Limb (tissue), 2 donors: ENCODE measurements at regions not wholly inside any gene's neighbourhood (a gene's known extent, or its start where the extent isn't known, plus 50 kb on each side); places are given as distances from the start of the nearest gene placed in this dataset.
"Not testable (repeated sequence)": the region's sequence is repeated elsewhere in the genome, so short reads cannot be mapped to it uniquely, and the experiment has no call there.

ENCODE experiments used
- DNase-seq, 2 donors: peaks; one replicate each; pipeline ENCODE4 v3.0.0-alpha.2; 2016; ENCODE audit errors: extremely low spot score in 2 of 2

DNA sequence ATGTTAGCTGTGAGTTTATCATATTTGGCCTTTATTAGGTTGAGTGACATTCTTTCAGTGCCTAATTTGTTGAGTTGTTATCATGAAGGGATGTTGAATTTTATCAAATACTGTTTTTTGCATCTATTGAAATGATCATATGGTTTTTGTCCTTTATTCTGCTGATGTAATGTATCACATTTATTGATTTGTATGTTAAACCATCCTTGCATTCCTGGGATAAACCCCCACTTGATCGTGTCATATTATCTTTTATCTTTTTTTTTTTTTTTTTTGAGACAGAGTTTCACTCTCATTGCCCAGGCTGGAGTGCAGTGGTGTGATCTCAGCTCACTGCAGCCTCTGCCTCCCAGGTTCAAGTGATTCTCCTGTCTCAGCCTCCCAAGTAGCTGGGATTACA, 51.9 kb upstream of the MFGE8 start:
- not testable (repeated sequence) for DNase-seq

DNA sequence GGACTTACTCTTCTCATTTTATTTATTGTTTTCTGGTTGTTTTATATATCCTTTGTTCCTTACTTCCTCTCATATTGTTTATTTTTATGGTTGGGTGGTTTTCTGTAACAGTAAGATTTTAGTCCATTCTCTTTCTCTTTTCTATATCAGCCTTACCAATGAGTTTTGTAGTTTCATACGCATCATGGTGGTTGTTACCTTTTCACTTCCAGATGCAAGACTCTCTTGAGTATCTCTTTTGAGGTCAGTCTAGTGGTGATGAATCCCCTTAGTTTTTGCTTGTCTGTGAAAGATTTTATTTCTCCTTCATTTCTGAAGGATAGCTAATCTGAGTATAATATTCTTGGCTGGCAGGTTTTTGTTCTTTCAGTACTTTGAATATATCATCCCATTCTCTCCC, 57.1 kb upstream of the MFGE8 start:
- no peak for DNase-seq

GRCh38 chr15:88974392-88974791, 61.2 kb upstream of the MFGE8 start:
- no peak for DNase-seq

- no peak for DNase-seq
Measured at GRCh38 chr15:88975891-88976290, 62.7 kb upstream of the MFGE8 start.

- no peak for DNase-seq
Measured at GRCh38 chr15:88976656-88977055, 63.5 kb upstream of the MFGE8 start.

GRCh38 chr15:88979674-88980073, 66.5 kb upstream of the MFGE8 start:
- DNase-seq: no peak

DNA sequence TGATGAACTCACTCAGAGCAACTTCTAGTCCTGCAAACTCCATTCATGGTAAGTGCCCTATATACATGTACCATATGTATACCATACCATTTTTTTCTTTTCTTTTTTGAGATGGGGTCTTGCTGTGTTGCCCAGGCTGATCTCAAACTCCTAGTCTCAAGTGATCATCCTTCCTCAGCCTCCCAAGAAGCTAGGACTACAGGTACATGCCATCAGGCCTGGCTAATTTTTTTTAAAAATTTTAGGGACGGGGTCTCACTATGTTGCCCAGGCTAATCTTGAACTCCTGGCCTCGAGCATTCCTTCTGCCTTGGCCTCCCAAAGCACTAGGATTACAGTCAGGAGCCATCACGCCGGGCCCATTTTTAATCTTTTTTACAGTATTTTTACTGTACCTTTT, 67.3 kb upstream of the MFGE8 start:
- no peak for DNase-seq

DNA sequence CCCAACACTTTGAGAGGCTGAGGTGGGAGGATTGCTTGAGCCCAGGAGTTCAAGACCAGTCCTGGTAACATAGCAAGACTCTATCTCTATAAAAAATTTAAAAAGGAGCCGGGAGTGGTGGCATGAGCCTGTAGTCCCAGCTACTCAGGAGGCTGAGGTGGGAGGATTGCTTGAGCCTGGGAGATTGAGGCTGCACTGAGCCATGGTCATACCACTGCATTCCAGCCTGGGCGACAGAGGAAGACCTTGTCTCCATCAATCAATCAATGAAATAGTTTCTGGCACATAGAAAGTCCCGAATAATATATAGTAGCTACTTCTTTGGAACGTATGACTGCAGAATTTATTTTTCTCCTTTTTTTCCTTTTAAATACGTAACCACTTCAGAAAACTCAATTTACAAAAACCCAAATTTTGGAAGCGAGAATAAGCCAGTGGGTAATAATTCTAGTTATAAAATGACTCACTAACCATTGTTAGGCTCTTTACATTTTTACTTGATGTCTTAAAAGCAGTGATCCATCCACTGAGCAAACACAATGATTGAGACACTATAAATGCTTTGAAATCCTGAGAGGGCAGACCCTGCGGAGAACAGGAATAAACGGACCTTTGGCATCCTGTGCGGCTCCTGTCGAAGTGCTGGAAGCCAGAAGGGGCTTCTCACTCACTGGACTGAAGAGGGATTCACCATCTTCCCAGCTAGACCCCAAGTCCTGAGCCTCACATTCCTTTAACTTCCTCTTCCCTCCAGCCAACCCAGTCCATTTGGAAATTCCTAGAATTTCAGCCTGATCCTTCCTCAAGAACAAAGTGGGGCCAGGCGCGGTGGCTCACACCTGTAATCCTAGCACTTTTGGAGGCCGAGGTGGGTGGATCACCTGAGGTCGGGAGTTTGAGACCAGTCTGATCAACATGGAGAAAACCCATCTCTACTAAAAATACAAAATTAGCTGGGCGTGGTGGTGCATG, 68.4 kb upstream of the MFGE8 start:
- no peak for DNase-seq

GRCh38 chr15:88982304-88982945, 69.2 kb upstream of the MFGE8 start:
- peak; percentile 13 to 43 for DNase-seq

GRCh38 chr15:88982946-88983342, 69.8 kb upstream of the MFGE8 start:
- no peak for DNase-seq

DNA sequence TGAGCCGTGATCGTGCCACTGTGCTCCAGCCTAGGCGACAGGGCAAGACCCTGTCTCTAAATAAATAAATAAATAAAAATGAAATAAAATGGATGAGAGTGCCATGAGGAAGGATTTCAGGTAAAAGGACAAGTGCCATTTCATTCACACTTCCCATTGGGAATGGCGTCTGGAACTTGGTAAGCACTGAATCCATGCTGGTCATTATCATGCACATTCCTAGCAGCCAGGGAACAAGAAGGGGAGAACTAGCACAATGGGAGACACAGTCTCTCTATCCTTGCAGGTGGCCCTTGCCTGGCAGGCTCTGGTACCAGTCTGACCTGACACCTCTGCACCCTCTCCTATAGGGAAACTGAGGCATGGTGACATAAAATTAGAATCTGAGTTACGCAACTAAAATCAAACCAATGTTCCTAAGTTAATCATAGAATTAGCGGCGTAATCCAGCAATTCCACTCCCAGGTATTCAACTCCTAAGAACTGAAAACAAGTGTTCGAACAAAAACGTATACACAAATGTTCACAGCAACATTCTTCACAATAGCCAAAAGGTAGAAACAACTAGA, 70.8 kb upstream of the MFGE8 start:
- no peak for DNase-seq

DNA sequence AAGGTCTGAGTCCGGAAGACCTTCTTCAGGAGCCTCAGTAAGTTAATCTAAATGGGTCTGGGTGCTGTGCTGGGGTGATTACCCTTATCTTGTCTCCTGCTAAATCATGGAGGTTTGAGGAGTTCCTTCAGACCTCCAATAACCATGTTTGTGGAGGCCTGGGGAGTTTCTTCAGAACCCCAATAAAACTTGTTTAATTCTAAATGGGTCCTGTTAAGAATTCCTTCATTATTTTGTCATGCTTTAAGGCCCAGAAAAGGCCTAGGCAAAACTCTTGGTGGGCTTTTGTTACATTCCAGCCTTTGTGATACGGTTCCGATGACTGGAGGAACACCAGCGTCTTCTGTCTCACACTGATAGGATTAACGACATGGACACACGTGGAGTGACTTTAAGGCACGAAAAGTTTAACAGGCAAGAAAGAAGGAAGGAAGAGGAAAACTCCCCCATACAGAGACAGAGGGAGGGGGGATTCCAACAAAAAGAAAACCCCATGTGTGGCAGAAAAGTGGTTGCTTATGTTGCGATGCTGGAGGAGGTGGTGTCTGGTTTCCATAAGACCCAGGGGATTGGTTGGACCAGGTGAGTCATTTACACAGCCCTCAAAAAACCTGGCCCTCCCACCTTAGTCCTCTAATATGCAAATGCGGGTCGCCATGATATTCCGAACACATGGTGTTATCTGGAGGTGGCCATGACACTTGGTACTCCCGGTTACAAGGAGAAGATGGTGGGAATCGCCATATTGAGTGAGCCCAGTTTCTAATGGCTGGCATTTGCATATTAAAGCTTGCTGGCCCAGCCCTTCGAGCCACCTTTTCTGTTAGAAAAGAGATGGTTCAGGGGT, 72.6 kb upstream of the MFGE8 start:
- no peak for DNase-seq

GRCh38 chr15:88986949-88987590, 73.9 kb upstream of the MFGE8 start:
- no peak for DNase-seq

- DNase-seq: no peak
Measured at GRCh38 chr15:88987591-88987933, 74.4 kb upstream of the MFGE8 start.

- DNase-seq: no peak
Measured at GRCh38 chr15:88987934-88988671, 74.9 kb upstream of the MFGE8 start.

DNA sequence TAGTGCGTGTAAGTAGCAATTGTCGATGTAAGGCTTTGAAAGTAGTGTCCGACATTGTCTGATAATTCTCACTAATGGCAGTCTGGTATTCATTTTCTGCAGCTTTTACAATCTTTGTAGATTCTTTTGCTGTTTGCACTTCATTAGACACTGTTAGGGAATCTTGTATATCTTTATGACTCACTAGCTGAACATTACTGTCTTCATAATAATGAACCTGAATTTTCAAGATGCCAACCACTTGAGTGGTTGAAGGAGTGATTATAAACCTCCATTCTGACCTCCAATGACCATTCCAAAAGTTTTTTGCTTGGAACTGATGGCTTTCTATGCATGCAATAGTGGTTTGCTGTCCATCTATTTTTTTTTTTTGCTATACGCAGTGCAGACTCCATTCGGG, 76.4 kb upstream of the MFGE8 start:
- DNase-seq: no peak

- DNase-seq: no peak
Measured at GRCh38 chr15:88990185-88990679, 77.1 kb upstream of the MFGE8 start.

DNA sequence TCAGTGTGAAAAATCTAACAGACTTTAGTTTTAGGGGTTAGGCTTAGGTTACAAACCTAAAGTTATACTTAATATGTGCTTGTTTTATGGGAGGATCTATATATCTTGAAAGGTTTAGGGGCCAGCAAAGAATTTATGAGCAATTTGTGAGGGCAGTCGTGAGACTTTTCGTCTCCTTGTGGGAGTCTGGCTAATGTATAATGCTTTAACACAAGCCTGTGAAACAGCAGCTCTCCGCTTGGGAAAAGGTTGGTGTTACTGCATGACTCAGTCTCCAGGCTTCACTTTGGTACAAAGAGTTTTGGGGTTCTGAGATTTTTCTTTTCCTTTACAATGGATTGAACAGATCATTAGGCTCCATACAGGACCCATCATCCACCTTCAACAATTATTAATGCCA, 79.0 kb upstream of the MFGE8 start:
- DNase-seq: no peak

- DNase-seq: no peak
Measured at GRCh38 chr15:88992912-88993376, 79.8 kb upstream of the MFGE8 start.

GRCh38 chr15:88993662-88994061, 80.5 kb upstream of the MFGE8 start:
- no peak for DNase-seq
